Left ventricle myocardium inferior (tissue), 1 donor: ENCODE measurements at regions not wholly inside any gene's neighbourhood (a gene's known extent, or its start where the extent isn't known, plus 50 kb on each side); places are given as distances from the start of the nearest gene placed in this dataset.

Source experiments
- DNase-seq: peaks from one replicate; pipeline ENCODE4 v3.0.0-alpha.2; 2020
- H3K27ac ChIP-seq: fragments of 200-600 bp; replicated peaks from 2 replicates; pipeline ENCODE4 v1.8.0; 2021
- H3K27me3 ChIP-seq: fragments of 200-600 bp; 2 replicates; pipeline ENCODE4 v1.8.0; 2021; ENCODE audit warnings: low read depth
- H3K36me3 ChIP-seq: fragments of 200-600 bp; 2 replicates; pipeline ENCODE4 v1.8.0; 2021
- H3K4me1 ChIP-seq: fragments of 200-600 bp; 2 replicates; pipeline ENCODE4 v1.8.0; 2021
- H3K4me3 ChIP-seq: fragments of 200-600 bp; 2 replicates; pipeline ENCODE4 v1.8.0; 2021; ENCODE audit warnings: mild to moderate bottlenecking, moderate library complexity
- H3K9me3 ChIP-seq: fragments of 200-600 bp; replicated peaks from 2 replicates; pipeline ENCODE4 v1.8.0; 2021
- CTCF ChIP-seq: fragments of 200-600 bp; IDR thresholded peaks from 2 replicates; pipeline ENCODE4 v1.8.0; 2021; ENCODE audit warnings: antibody characterized with exemption, mild to moderate bottlenecking, borderline replicate concordance
- intact Hi-C: fragments of 100-400 bp; cut with micrococcal nuclease; formaldehyde crosslinking; loops from one replicate; pipeline ENCODE4 v1.11.0; 2022
- donor health status: DM: no; HTN: yes; CAD: no; lungs with severe emphysema.

- Histone ChIP-seq H3K9me3 (no peaks in the 10 kb centered on the region), H3K36me3 (no peaks in the 10 kb centered on the region), H3K4me1 (no peaks in the 10 kb centered on the region), H3K27me3 (peaks cover 4% of the 10 kb centered on the region), H3K4me3 (no peak overlapping the region), H3K27ac (no peak overlapping the region)
- intact Hi-C loops = no loop called here
- no peak for DNase-seq
- no peak for TF ChIP-seq CTCF
Observed at GRCh38 chr18:51643483-51643882, 446.0 kb upstream of the MEX3C start.

- intact Hi-C loops = no loop called here
- no peak for TF ChIP-seq CTCF
- no peak overlapping the region for H3K4me3 ChIP-seq
Observed at GRCh38 chr18:51645607-51646006, 448.1 kb upstream of the MEX3C start.

GRCh38 chr18:51647346-51647745 is 449.9 kb upstream of the MEX3C start:
- no peak for TF ChIP-seq CTCF
- no peak for DNase-seq
- Histone ChIP-seq H3K4me1 (no peaks in the 10 kb centered on the region), H3K4me3 (no peak overlapping the region), H3K27me3 (peaks cover 15% of the 10 kb centered on the region), H3K9me3 (no peaks in the 10 kb centered on the region), H3K36me3 (no peaks in the 10 kb centered on the region), H3K27ac (no peak overlapping the region)
- intact Hi-C loops = no loop called here

More at GRCh38 chr18:51645607-51646006, 448.1 kb upstream of the MEX3C start:
- H3K27ac ChIP-seq = no peak overlapping the region
- DNase-seq = no peak
- no peaks in the 10 kb centered on the region for H3K4me1 ChIP-seq
- H3K9me3 ChIP-seq = no peaks in the 10 kb centered on the region
- H3K36me3 ChIP-seq = no peaks in the 10 kb centered on the region
- H3K27me3 ChIP-seq = peaks cover 4% of the 10 kb centered on the region

- no peak for DNase-seq
- intact Hi-C loops = no loop called here
- TF ChIP-seq CTCF = no peak
- Histone ChIP-seq H3K27me3 (peaks cover 19% of the 10 kb centered on the region), H3K9me3 (no peaks in the 10 kb centered on the region), H3K27ac (no peak overlapping the region), H3K4me1 (no peaks in the 10 kb centered on the region), H3K4me3 (no peak overlapping the region), H3K36me3 (no peaks in the 10 kb centered on the region)
Observed at GRCh38 chr18:51647942-51648341, 450.5 kb upstream of the MEX3C start.

GRCh38 chr18:51649796-51650195 is 452.3 kb upstream of the MEX3C start:
- peaks cover 37% of the 10 kb centered on the region for H3K27me3 ChIP-seq
- no peak for DNase-seq
- no peak overlapping the region for H3K4me3 ChIP-seq
- H3K4me1 ChIP-seq = no peaks in the 10 kb centered on the region
- no peaks in the 10 kb centered on the region for H3K36me3 ChIP-seq
- H3K27ac ChIP-seq = no peak overlapping the region
- H3K9me3 ChIP-seq = no peaks in the 10 kb centered on the region
- no peak for TF ChIP-seq CTCF
- intact Hi-C loops = no loop called here

- no peak overlapping the region for H3K27ac ChIP-seq
- peaks cover 57% of the 10 kb centered on the region for H3K27me3 ChIP-seq
- no peak overlapping the region for H3K4me3 ChIP-seq
- intact Hi-C loops = no loop called here
- H3K9me3 ChIP-seq = no peaks in the 10 kb centered on the region
- no peaks in the 10 kb centered on the region for H3K4me1 ChIP-seq
- H3K36me3 ChIP-seq = no peaks in the 10 kb centered on the region
- no peak for TF ChIP-seq CTCF
- DNase-seq = no peak
Observed at GRCh38 chr18:51651761-51652160, 454.3 kb upstream of the MEX3C start.
